Stimulated activated CD4-positive, alpha-beta T cell treated with anti-CD3 and anti-CD28 coated beads, TNF-alpha, amount 100 ng/mL, for 4 hours (primary cell): ENCODE measurements at regions not wholly inside any gene's neighbourhood (a gene's known extent, or its start where the extent isn't known, plus 50 kb on each side); places are given as distances from the start of the nearest gene placed in this dataset.

Experiments used
- DNase-seq, 3 experiments: peaks; one replicate each; pipeline ENCODE4 v3.0.0-alpha.2; 2020; ENCODE audit warnings: low read depth in 3 of 3

DNA sequence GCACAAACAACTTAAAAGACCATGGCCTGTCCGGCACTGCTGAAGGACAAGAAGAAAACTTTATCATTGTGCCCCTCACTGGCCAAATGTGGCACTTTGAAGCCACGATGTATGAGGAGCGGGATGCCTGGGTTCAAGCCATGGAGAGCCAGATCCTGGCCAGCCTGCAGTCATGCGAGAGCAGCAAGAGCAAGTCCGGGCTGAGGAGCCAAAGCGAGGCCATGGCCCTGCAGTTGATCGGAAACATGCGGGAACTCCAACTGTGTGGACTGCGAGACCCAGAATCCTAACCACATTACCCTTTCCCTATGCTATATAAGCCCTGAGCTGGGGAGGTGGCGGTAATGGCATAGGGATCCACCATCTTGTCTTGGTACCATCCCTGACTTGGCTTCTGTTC, 497.9 kb downstream of the ANXA1 start:
- DNase-seq = no peak

DNA sequence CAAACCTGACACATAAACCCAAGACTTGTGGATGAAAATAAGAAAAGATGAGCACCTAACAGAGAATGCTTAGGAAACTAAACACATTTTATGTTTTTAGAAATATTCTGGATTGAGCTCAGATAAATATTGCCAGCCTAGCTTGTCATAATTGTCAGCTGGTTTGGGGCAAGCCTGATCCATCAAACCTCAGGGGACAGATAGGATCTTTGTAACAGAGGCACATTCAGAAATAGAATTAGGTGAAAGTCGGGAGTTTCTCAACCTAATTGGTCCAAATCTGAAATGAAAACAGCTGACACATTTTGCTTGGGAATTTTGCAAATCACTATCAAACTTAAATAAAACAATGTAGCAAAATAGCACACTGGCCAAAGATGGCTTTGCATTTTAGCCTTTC, 503.7 kb downstream of the ANXA1 start:
- no peak for DNase-seq

DNA sequence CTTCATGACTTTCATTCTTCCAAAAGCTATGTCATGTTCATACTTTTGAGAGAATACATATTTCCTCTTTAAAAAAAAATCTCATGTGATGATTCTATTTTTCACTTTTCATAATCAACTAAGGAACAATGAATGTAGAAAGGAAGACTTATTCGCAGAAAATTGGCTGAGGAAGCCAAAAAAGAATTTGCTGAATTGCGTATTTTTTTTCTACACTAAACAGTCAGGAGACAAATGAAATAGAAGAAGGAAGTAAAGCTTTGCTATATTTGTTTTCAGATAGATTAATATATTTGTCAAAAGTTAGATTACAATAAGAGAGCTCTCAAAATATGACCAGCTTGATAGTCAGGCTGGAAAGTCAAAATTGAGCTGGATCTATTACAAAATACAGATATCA, 504.2 kb downstream of the ANXA1 start:
- no peak for DNase-seq

GRCh38 chr9:73665253-73665652, 513.6 kb downstream of the ANXA1 start:
- no peak for DNase-seq

DNA sequence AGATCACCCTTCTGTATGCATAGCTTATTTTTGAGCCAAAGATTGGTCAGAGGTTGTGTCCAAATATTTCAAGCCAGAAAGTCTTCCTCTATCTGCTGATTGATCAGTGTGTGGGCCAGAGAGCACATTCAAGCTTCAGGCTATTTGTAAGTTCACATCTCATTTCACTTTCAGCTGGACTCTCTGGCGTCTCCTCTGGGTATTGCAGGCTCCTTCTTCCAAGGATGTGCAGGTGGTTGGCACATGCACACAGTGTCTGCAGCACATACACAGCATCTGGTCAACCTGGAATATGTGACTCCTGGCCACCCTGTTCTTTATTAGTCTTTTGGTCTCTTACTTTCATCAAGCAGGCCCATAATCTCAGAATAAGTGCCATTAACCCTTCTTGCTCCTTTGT, 516.1 kb downstream of the ANXA1 start:
- DNase-seq = no peak

GRCh38 chr9:73680831-73681230, 529.2 kb downstream of the ANXA1 start:
- no peak for DNase-seq

DNA sequence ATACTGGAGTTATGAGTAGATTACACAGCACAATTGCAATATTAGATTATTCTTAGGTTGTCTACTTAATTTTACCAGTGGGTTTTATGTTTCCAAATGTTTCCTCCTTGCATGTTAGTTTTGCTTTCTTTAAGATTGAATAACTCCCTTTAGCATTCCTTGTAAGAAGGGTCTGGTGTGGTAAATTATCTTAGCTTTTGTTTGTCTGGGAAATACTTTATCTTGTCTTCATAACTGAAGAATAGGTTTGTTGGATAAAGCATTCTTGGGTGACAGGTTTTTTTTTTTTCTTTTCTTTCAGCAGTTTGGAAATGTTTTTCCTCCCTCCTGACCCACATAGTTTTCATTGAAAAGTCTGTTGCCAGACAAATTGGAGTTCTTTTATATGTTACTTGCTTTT, 531.1 kb downstream of the ANXA1 start:
- no peak for DNase-seq

DNA sequence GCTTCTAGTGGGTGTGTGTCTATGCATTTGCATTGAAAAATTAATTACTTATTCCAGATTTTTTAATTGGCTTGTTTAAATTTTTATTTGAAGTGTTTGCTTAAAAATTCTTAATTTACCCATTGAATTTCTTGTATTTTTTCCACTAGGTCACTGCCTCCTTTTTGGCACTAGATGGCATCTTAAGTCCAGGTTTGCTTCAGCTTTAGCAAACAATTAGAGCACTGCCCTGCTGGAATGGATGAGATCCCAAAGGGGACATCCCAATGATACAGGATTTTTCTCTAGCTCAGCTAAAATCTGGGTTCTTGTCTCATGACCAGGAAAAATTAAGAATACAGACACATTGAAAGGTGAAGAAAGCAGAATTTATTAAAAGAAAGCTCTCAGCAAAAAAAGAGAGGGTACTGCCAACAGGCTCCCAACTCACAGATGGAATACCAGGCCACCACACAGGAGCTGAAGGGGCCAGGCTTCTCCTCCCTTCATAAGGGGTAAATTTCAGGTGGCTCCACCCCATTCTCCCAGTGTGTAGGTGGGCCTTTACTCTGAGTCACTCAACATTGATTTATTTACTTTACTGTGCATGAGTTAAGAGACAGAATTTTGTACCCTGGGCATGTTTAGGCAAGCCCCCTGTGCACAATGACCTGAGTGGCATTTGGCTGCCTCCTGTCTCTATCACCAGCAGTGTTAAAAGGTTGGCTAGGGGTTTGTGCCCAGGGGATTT, 532.4 kb downstream of the ANXA1 start:
- DNase-seq = no peak

- DNase-seq = no peak
Measured at GRCh38 chr9:73684601-73685000, 532.9 kb downstream of the ANXA1 start.

GRCh38 chr9:73685786-73686185, 534.1 kb downstream of the ANXA1 start:
- no peak for DNase-seq

- no peak for DNase-seq
Measured at GRCh38 chr9:73689051-73689870, 537.6 kb downstream of the ANXA1 start.

GRCh38 chr9:73701415-73702057, 549.9 kb downstream of the ANXA1 start:
- DNase-seq = no peak

GRCh38 chr9:73714294-73714693, 562.6 kb downstream of the ANXA1 start:
- DNase-seq = no peak

DNA sequence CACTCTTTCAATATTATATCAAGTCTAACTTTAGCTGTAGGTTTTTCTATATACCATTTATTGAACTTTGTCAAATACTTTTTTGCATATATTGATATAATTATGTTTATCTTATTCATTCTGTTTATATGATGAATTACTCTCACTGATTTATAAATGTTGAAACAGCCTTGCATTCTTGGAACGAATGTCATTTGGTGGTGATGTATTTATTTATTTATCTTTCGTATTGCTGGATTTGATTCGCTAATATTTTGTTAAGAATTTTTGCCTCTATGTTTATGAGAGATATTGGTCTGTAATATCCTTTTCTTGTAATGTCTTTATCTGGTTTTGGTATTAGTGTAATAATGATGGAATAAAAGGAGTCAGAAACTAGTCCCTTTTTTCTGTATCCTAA, 563.9 kb downstream of the ANXA1 start:
- DNase-seq = no peak

DNA sequence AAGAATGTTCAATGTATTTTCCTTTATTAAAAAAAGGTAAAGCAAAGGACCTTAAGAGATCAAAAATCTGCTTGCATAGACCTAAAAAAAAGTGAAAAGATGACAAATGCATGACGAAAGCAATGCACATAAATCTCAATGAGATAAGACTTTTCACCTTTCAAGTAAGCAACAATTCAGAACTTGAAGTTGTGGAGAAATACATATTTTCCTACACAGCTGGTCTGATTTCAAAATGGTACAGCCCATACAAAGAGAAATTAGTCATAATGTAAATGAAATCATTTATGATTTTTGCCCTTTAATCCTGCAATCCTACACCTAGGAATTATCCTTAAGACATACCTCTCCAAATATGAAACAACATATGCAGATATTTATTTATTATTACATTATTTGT, 568.0 kb downstream of the ANXA1 start:
- no peak for DNase-seq

GRCh38 chr9:73720601-73721000, 568.9 kb downstream of the ANXA1 start:
- DNase-seq = no peak

GRCh38 chr9:73736270-73736669, 584.6 kb downstream of the ANXA1 start:
- no peak for DNase-seq

DNA sequence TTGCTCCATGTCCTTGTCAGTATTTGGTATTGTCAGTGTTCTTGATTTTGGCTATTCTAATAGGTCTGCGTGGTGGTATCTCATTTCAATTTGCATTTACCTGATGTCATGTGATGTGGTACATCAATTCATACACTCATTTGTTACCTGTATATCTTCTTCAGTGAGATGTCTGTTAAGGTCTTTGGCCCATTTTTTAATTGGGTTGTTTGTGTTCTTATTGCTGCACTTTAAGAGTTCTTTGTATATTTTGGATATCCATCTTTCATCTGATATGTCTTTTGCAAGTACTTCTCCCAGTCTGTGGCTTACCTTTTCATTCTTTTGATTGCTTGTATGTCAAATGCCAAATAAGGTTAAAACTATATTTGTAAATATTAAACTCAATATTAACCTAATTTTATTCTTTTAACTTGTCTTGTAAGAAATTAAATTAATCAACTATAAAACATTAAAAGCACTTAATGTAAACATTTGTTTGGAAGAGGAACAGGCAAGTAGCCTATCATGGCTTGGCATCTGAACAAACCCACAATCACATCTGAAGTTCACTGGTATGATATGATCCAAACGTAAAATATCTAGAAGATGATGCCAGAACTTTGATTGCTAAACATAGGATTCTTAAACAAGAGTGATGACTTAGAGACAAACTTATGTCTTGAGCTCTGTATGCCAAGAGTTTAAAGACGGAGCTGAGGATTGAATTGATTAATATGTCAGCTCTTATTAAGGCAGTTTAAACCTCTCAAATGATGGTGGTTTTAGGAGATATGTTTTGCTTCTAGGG, 587.3 kb downstream of the ANXA1 start:
- DNase-seq = no peak

- no peak for DNase-seq
Measured at GRCh38 chr9:73741316-73741715, 589.7 kb downstream of the ANXA1 start.

GRCh38 chr9:73742412-73742811, 590.7 kb downstream of the ANXA1 start:
- DNase-seq = no peak

DNA sequence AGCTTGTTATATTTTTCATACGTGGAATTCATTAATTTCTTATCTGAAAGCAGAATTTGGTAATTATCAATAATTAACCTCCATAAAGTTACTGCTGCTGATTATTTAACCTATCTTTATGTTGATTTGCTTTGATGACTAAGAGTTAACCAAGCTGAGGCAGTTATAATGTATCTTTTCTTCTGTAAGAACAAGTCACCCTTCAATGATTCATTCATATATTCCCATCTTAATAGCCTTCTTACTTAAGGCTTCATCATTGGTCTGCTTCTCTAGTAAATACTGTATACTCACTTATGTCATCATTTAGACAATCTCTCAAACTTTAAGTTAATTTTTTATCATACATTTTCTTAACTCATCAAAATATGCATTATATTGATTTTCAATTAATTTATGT, 592.2 kb downstream of the ANXA1 start:
- DNase-seq = no peak

GRCh38 chr9:73745598-73745997, 593.9 kb downstream of the ANXA1 start:
- DNase-seq = no peak
